Effector CD8-positive, alpha-beta T cell (primary cell): ENCODE measurements at regions not wholly inside any gene's neighbourhood (a gene's known extent, or its start where the extent isn't known, plus 50 kb on each side); places are given as distances from the start of the nearest gene placed in this dataset.

Source experiments
- DNase-seq: peaks from one replicate; lab custom pipeline; 2025; lab: John Stamatoyannopoulos, UW

DNA sequence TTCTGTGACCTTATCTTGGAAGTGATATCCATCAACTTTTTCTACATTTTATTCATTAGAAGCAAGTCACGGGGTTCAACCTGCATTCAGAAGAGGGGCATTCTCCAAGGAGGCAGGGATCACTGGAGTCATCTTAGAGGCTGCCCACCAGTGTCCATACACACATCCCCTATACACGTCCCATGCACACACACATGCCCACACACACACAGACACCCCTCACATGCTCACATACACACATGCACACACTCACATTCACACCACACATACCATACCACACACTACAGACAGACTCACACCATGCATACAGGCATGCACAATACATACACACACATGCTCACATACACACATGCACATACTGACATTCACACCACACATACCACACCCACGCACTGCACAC lies 884.7 kb downstream of the TBC1D22A start:
- DNase-seq = no peak

DNA sequence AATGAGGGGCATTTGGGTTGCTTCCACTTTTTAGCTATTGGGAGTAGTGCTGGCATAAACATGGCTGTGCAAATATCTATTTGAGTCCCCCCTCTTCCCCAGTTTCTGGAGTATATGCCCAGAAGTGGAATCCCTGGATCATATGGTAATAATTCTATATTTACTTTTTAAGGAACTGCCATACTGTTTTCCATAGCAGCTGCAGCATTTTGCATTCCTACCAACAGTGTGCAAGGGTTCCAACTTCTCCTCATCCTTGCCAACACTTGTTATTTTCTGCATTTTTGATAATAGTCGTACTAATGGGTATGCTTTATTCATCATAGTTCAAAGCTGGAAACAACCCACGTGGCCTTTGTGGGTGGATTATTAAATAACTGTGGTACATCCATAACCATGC lies 883.5 kb downstream of the TBC1D22A start:
- no peak for DNase-seq

DNA sequence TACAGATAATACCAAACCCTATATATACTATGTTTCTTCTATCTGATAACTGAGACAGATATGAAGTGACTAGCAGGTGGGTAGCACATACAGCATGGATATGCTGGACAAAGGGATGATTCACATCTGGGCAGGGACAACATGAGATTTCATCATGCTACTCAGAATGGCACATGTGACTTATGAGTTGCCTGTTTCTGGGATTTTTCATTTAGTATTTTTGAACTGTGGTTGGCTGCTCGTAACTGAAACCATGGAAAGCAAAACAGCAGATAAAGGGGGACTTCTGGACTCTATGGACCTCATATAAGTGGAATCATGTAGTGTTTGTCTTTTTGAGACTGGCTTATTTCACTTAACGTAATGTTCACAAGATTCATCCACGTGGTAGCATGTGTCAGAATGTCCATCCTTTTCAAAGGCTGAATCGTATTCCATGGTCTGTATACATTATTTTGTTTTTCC lies 883.0 kb downstream of the TBC1D22A start:
- DNase-seq = no peak

DNA sequence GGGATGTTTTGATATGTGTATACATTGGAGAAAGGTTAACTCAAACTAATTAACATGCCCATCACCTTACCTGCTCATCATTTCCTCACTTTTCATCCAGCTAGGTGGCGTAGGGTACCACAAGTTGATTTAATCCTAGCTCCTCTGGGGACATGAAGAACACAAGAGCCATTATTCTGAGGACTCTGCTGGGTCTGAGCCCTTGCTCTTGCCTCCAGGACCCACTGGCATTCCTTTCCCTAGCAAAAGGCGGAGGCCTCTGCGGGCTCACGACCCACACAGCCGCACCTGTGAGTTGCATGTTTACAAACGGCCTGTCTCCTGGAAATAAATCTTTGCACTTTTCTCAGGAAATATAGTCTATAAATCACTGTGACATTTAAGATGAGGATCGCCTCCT lies 871.9 kb downstream of the TBC1D22A start:
- DNase-seq = no peak

DNA sequence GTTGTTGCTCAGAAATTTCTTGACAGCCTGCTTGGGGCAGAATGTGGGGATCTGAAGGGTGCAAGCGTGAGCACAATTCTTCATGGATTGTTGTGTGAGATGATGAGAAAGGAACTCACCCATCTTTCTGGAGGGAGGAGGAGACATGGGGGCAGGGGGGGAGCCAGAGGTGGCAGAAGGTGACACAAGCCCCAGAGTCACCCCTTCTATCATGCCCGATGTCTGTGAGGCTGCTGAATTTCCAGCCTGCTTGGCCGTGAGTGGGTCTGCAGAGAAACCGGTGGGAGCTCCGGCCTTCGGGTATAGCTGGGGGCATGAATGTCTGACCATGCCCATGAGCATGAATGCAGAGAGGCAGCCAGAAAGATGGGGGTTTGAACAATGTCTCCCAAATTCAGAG lies 870.7 kb downstream of the TBC1D22A start:
- no peak for DNase-seq

DNA sequence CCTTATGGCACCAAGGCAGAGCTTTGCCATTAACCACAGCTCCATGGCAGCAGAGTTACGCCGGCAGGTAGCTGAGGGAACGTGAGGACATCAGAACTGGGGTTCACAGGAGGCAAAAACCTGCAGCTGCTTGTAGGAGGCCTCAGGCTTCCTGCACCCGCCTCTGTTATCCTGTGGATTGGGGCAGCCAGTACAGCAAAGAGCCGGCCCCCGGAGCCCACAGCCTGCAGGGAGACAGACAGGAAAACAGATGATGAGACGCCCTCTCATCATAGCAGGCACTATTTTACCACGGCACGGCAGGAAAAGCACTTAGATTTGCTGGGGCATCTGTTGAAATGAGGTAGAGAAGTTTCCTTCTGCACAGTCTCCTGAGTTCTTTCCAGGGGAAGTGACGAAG lies 870.3 kb downstream of the TBC1D22A start:
- no peak for DNase-seq

DNA sequence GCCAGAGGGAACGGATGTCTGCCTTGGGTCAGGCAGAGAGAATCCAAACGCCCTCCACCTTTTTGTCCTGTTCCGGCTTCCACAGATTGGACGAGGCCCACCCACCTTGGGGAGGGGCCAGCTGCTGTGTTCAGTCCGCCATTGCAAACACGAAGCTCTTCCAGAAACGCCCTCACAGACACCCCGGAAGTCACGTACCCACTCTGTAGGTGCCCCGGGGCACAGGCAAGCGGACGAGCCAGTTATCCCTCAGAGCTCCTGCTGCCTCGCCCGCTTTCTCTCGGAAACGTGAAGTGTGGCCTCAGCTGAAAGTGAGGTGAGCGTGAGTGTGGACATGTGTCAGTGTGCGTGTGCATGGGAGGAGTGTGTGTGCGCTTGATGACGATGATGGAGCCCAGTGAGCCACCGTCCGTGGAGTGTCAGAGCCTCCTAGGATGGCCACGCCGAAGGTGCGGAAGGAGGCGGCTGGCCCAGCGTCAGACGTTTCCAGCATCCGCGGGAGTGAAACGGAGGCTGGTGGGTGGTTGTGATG lies 869.2 kb downstream of the TBC1D22A start:
- DNase-seq = no peak

DNA sequence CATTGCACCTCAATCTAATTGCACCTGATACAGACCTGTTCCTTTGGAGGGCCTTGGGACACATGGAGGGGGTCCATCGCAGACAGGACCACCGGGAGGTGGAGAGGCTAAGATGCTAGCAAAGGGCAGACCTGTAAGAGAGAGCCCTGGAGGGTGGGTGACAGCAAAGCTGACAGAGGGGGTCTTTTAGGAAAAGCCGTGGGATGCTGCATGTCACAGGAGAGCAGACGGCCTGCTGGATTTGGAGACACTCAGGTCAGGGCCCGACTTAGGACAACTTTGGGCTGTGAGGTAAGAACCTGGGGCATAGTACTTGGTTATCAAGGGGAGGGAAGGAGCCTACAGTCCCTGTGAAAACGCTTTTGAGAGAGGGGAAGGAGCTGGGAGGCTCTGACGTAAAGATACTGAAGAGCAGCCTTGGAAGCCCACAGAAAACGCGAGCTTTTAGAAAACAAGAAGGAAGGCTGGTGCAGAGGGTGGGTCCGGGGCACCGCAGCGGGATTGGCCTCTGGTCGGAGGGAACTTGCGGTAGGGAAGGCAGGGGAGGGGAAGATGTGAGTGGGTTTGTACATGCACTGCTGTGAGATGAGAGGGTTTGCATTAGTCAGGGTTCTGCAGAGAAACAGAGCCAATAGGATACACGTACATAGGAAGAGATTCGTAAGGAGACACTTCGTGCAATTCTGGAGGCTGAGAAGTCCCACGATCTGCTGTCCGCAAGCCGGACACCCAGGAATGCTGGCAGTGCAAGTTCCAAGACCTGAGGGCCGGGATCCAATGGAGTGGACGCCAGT lies 868.5 kb downstream of the TBC1D22A start:
- DNase-seq = no peak

DNA sequence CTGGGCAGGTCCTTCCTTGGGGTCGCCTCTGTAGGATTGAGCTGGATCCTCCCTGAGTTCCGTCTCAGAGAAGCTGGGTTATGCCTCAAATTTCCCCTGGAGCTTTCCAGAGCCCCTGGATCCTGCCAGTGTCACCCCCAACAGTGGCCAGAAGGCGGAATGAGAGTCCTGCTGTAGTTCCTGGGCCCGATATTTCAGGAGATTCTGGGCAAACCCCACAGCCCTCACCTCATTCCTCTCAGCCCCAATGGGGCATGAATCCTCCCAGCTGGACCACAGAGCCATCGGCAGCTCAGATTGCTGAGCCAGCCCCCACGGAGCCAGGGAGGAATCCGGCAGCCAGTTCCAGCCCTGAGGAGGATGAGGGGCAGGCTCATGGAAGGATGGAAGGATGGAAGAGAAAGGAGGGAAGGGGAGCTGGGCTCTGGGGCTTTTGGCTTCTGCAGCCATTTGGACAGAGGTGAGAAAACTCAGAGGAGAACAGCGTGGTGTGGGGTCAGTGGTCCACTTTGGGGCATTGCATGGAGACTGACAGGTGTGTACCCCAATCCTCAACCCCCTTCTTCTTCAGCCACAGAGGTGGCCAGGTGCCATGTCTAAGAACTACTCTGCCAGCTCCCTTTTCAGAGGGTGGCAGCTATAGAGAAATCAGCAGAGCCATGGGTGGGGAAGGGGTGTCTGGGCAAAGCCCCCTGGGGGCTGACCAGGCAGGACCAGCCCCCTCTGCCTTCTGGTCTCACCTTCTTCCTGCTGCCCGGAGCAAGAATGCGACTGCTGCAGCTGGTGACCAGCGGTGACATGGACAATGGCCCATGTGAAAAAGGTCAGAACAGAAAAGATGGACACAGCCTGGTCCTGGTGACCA lies 867.6 kb downstream of the TBC1D22A start:
- DNase-seq = no peak

DNA sequence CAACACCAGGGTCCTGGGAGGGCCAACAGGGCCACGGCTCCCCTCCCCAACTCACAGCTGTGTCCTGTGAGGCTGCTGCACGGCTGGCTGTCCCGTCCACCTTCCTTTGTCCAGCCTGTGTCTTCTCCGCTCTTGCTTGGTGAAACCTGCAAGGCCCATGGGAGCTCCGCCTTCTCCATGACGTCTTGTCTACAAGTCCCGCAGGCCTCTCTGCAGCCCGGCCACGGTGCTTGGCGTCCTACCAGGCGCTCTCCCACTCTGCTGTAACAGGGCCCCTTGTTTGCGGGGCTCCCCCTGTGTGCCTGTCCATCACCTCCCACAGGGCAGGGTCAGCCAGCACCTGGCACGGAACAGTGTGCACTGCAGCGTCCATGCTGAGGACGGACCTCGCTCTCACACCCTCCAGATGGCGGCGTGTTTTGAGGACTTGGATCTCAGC lies 866.8 kb downstream of the TBC1D22A start:
- DNase-seq = no peak

DNA sequence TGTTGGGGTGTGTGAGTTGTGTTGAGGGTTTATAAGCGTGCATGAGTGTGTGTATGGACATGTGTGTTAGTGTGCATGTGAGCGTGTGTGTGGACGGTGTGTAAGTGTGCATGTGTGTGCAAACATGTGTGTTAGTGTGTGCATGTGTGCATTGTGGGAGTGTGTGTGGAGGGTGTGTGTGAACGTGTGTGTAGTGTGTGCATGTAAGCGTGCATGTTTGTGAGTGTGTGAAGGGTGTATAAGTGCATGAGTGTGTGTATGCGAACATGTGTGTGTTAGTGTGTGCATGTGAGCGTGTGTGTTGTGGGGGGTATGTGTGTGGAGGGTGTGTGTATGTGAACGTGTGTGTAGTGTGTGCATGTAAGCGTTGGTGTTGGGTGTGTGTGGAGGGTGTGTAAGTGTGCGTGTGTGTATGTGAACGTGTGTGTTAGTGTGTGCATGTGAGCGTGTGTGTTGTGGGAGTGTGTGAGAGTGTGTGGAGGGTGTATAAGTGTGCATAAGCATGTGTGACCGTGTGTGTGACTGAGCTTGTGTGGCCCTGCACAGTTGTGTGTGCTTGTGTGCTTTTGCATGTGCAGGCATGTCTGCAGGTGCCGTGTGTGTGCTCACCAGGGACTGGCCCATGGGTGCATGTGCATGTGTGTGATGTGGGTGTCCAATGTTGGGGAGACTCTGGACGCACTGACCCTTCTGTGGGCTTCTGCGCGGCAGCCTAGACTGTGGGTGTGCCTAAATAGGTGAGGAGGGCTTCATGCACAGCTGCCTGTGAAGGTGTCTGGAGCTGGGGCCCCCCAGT lies 866.2 kb downstream of the TBC1D22A start:
- no peak for DNase-seq

DNA sequence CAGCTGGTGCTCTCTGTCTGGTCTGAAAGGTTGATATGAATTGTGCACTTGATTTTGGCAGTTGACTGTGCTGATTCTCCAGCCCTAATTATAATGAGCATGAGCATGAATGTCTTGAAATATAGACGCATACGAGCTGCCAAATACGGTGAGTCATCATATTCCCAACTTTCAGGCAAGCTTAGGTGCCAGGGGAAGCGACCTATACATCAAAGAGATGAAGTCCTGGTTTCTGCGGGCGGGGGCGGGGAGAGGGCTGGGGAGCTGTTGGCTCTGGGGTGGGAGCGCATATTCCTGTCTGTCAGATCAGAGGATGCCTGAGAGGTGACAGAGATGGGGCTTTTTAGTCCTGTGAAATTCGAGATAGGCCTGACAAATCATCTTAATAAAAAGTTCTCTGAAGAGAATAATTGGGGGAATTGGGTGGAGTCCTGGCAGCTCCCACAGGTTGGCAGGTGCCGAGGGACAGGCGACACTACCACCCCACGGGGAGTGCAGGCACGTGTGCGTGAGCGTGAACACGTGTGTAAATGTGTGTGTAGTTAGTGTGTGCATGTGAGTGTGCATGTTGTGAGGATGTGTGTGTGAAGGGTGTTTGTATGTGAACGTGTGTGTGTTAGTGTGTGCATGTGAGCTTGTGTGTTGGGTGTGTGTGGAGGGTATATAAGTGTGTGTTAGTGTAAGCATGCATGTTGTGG lies 865.3 kb downstream of the TBC1D22A start:
- no peak for DNase-seq

DNA sequence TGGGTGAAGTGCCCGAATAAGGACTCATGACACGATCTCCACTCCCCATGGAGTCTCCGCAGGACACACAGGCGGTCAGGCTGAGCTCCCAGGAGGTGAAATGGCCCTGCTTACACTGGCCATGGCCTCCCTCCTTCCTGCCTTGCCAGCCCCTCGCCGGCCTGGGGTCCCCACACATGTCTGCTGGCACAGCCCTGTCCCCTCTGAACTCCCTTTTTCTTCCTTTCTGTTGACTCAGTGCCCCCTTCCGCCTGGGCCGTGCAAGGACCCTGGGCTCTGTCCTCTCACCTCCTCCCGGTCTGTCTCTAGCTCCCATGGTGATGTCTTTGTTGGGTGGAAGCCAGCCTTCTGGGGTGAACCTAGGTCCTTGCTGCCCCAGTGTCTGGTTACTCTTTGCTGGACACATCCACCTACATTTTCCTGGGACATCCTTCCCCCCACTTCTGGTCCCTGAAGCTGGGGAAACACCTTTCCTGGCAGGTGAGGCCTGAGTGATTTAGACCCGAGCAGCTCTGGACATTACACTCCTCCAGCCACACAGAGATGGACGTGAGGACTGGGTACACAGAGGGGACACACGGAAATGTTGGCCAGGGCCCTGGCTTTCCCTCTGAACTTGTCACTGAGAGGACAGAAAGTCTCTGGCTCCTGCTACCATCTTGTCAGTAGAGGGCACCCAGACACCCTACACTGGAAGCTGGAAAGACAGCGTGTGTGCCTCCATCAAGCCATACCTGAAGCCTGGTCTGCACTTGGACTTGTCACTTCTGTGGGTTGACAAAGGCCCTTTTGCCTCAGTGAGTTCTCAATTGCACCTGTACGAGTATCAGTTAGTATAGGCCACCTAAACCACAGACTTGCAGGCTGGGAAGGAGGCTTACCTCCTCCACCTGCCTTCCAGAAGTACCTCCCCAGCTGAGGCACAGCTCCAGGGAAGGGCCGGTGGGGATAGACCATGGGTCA lies 864.3 kb downstream of the TBC1D22A start:
- DNase-seq = no peak

DNA sequence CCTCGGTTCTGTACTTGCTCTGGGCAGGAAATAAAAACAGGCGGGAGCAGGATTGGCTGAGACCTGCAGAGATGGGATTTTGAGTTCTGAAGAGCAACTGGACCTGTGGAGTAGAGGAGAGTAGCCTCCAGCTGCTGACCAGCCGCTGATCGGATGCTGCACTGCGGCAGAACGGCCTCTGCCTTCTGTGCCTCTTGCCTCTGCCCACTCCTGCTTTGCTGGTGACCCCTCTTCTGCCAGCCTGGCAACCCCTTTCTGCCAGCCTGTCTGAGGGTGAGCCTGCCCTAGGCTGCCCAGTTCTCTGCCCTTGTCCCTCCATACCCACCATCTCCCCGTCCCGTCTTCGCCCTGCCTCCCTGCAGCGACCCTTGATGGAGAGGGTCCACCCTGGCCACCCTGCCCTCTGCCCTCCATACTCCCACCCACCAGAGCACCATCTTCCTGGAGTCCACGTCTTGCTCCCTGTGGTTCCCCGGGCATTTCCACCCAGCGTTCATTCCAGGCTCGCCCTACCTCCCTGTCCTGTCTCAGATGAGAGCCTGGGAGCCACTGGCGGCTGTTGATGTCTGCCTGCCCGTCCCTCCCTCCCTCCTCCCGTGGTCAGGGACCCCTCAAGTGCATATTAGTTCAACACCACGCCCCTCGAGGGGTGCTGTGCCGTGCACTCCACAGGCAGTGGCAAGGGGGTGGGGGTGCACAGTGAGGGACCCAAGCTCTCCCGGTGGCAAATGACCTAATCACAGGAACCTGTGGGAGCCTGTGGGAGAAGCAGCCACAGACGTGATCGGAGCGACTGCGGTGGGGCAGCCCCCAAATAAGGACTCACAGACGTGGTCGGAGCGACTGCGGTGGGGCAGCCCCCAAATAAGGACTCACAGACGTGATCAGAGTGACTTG lies 863.3 kb downstream of the TBC1D22A start:
- DNase-seq = no peak

DNA sequence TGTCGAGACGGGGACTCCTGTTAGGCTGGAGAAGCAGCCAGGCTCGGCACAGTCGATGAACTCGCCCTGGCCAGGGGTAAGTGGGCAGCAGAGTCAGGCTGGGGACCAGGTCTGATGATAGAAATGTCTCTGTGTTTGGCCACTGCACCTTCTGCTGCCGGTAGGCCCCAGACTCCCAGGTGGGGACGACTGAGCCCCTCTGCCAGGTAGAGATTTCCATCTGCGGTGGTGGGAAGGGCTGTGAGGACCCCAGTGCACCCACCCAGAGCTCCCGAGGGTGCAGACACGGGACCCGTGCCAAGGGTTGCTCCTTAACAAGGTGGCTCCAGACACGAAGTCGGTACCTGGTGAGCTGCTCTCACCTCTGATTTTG lies 862.5 kb downstream of the TBC1D22A start:
- no peak for DNase-seq

DNA sequence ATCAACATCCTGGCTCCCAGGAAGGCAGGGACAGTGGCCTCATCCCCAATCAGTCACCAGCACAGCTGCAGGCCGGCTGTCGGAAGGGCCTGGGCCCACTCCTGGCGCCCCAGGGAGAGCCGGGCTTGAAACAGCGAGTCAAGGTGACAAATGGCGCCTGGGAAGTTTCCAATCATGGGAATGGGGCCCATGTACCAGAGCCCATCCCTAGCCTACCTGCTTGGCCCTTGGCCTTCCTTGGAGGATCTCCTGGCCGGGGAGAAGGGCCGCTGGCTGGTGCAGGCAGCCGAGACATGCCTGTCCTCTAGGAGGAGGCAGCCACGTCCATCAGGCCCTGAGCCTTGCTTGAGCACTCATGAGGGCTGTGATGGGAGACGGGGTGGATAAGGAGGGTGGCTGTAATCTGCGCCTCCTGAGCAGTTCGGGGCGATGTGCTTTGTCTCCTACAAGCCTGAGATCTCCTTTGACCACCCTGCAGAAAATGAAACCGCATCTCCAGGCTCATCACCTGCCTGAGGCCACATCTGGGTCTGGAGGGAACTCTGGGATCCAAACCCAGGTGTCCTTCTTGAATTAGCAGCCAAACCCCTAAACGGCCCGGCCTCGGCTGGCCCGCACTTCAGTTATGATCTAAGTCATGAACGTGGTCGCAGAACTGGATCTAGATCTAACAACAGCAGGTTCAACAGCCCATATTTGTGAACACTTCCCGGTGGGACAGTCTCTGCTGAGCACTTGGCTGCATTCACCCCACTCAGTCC lies 862.0 kb downstream of the TBC1D22A start:
- no peak for DNase-seq

DNA sequence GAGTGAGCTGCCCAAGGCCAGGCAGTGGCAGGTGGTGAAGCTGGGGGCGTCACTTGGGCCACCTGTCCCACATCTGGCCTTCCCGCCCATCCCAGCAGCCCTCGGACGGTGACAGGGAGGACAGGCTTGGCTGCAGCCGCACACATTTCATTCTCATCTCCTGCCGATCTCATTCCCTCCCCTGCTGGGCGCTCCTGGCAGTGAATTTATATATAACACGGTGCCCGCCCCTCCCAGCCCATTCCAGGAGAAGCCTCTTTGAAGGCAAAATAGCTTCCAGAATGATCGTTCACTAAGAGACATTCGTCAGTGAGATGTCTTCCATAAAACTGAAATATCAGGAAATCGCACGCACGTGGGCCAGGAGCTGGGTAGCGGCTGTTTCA lies 861.3 kb downstream of the TBC1D22A start:
- DNase-seq = no peak

DNA sequence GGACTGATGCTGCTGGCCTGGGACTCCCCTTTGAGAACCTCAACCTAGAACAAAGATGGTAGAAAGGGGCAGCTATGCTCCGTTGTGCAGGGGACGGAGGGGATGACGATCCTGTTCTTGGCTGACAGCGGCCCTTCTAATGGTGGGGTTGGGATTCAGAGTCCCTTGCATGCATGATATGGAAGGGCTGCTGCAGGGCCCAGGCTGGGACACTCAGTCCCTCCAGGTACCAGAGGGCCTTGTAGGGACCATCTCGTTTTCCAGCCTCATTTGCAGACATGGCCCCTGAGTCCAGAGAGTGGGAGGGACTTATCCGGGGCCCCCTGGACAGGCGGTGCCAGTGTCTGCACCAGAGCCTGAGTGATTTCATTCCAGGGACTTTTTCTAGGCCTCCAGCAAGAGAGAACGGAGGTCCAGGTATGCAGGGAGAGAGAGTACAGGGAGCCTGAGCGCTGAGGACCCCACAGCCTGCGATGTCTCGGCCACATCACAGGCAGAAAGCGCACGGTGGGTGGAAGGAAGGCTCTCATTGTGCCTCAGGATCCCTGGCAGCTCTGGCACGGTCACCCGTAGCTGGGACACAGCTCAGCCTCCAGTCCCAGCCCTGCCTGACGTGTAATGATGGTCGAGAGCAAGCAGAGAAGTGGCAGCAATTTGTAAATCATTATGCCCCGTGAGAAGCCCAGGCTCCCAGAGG lies 860.8 kb downstream of the TBC1D22A start:
- DNase-seq = no peak
